ENCODE measurements at regions not wholly inside any gene's neighbourhood (a gene's known extent, or its start where the extent isn't known, plus 50 kb on each side); places are given as distances from the start of the nearest gene placed in this dataset.
"Not testable (repeated sequence)": the region's sequence is repeated elsewhere in the genome, so short reads cannot be mapped to it uniquely, and the experiment has no call there.

DNA sequence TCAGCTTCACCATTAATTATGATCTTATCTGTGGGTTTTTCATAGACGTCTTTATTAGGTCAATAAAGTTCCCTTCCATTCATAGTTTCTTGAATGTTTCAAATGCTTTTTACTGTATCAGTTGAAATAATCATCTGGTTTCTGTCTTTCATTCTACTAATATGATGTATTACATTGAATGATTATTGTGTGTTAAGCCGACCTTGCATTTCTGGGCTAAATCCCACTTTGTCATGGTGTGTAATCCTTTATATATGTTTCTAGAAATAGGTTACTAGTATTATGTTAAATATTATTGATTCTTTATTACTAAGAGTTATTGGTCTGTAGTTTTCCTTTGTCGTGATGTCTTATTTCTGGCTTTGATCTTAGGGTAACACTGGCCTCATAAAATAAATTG, 134.9 kb downstream of the FASLG start:
- no peak for TF ChIP-seq CTCF (IDR thresholded peaks at IDR 0.05)
- no peak overlapping the region for H3K27ac ChIP-seq
- H3K4me3 ChIP-seq: no peak overlapping the region
- no peak for DNase-seq (ENCODE audit: low spot score)

DNA sequence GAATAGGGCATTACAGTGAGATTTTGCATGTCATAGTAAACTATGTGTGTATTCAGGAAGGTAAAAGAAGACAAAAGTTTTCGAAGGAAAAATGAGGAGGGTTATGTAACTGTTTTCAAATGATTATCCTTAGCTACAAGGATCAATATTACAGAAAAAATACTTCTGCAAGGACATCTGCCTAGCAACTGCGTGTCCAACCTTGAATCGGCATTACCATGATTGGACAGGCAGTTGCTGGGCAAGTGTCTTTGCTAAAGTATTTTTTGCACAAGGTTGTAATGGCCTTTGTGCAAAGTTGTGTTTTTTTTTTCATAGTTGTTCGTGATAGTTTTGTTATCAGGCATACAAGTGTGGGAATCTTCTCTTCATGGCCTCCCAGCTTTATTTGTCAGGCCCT, 136.8 kb downstream of the FASLG start:
- TF ChIP-seq CTCF (IDR thresholded peaks at IDR 0.05): no peak
- no peak for DNase-seq (ENCODE audit: low spot score)
- Histone ChIP-seq H3K4me3 (no peak overlapping the region), H3K27ac (no peak overlapping the region)

- not testable (repeated sequence) for H3K27ac ChIP-seq; H3K4me3 ChIP-seq; DNase-seq (ENCODE audit: low spot score)
Measured at GRCh38 chr1:172799804-172800203, 140.9 kb downstream of the FASLG start.

- no peak for DNase-seq (ENCODE audit: low spot score)
- no peak overlapping the region for H3K27ac ChIP-seq
- no peak overlapping the region for H3K4me3 ChIP-seq
- TF ChIP-seq CTCF (IDR thresholded peaks at IDR 0.05): no peak
Measured at GRCh38 chr1:172801771-172802322, 142.9 kb downstream of the FASLG start.

DNA sequence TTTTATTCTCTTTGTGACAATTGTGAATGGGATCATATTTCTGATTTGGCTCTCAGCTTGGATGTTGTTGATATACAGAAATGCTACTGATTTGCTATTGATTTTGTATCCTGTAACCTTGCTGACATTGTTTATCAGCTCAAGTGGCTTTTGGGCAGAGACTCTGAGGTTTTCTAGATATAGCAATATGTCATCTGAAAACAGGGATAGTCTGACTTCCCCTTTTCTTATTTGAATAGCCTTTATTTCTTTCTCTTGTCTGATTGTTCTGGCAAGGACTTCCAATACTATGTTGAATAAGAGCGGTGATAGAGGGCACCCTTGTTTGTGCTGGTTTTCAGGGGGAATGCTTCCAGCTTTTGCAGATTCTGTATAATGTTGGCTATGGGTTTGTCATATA, 150.8 kb downstream of the FASLG start:
- no peak for DNase-seq (ENCODE audit: low spot score)
- Histone ChIP-seq H3K27ac (no peak overlapping the region), H3K4me3 (no peak overlapping the region)
- no peak for TF ChIP-seq CTCF (IDR thresholded peaks at IDR 0.05)

- no peak overlapping the region for H3K27ac ChIP-seq
- DNase-seq (ENCODE audit: low spot score): no peak
- no peak overlapping the region for H3K4me3 ChIP-seq
- TF ChIP-seq CTCF (IDR thresholded peaks at IDR 0.05): no peak
Measured at GRCh38 chr1:172810480-172811175, 151.7 kb downstream of the FASLG start.

GRCh38 chr1:172811694-172812093, 152.8 kb downstream of the FASLG start:
- H3K27ac ChIP-seq: no peak overlapping the region
- H3K4me3 ChIP-seq: no peak overlapping the region
- no peak for TF ChIP-seq CTCF (IDR thresholded peaks at IDR 0.05)
- no peak for DNase-seq (ENCODE audit: low spot score)
